Activated CD4-positive, CD25-positive, alpha-beta regulatory T cell treated with anti-CD3 and anti-CD28 coated beads, Interleukin-2, amount 50 U/mL, for 24 hours (primary cell): ENCODE measurements at regions not wholly inside any gene's neighbourhood (a gene's known extent, or its start where the extent isn't known, plus 50 kb on each side); places are given as distances from the start of the nearest gene placed in this dataset.
A peak's percentile ranks its signal among the peaks of the same experiment; 100 is the strongest.

Source experiments
- ATAC-seq, 2 donors: fragments of 150-1000 bp; cut with Tn5 transposase; one replicate each; pipeline ENCODE4 v1.10.0; 2021; ENCODE audit warnings: mild to moderate bottlenecking in 1 of 2, moderate library complexity in 1 of 2

DNA sequence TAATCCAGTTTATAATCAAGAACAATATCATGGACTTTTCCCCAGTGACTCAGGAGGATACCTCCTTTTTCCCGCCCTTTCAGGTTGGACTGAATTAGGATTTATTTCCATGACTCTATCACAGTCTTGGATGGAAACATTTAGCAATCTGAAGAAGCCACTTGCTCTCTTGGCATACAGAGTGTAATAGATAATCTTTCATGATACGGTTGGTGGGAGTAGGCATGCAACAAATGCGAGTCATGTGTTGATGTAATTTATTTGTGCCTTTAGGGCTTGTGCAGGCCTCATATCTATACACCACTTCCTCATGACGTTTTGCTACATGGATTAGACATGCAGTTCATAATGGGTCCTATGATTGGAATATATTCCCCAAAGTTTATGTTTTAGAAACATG is 54.2 kb upstream of the MCTP2 start:
- peak in 1 of 2 donors; percentile 25 for ATAC-seq

GRCh38 chr15:94175420-94175819 is 55.9 kb upstream of the MCTP2 start:
- ATAC-seq = no peak

- ATAC-seq = peak; percentile 32 to 74
Measured at GRCh38 chr15:94174399-94174802, 57.0 kb upstream of the MCTP2 start.

GRCh38 chr15:94168250-94168649 is 63.1 kb upstream of the MCTP2 start:
- ATAC-seq = no peak

- no peak for ATAC-seq
Measured at GRCh38 chr15:94164971-94165370, 66.4 kb upstream of the MCTP2 start.

- ATAC-seq = no peak
Measured at GRCh38 chr15:94164202-94164807, 67.1 kb upstream of the MCTP2 start.

GRCh38 chr15:94162939-94163338 is 68.4 kb upstream of the MCTP2 start:
- no peak for ATAC-seq

DNA sequence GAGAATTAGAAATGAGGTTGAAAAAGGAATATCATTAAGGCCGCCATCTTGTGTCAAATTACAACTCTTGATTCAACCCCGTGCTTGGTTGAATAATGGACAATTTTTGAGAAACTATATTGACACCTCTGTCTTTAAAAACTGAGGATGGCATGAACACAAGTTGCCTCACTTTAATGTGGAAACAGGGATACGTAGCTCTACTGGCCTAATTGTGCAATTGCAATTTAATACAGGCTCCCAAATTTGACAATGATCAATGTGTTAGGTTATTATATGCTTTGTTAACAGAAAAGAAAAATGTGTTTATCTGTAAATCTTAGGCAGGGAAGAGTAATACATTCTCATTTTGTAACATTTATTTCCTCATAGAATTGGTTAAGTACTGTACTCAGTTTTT is 77.1 kb upstream of the MCTP2 start:
- ATAC-seq = no peak

DNA sequence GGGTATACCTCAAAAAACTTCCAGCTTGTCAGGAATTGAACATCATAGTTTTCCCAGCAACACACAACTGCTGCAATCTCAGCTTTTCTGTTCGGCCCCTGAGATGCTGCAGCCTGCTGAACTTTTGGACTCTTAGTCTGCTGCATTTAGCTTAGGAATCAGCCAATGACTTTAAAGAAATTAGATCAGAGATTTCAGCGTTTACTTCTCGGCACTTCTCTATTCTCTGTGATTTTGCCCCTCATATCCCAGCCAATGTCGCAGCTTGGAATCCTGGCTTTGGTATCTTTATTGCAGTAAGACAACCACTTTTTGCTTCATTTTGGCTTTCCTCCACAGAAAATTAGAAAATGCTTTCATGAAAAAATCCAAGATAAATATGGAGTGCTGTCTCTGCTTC is 86.3 kb upstream of the MCTP2 start:
- no peak for ATAC-seq

GRCh38 chr15:94141802-94142201 is 89.6 kb upstream of the MCTP2 start:
- no peak for ATAC-seq

- no peak for ATAC-seq
Measured at GRCh38 chr15:94135486-94136147, 95.7 kb upstream of the MCTP2 start.

- ATAC-seq = no peak
Measured at GRCh38 chr15:94131875-94132274, 99.5 kb upstream of the MCTP2 start.

DNA sequence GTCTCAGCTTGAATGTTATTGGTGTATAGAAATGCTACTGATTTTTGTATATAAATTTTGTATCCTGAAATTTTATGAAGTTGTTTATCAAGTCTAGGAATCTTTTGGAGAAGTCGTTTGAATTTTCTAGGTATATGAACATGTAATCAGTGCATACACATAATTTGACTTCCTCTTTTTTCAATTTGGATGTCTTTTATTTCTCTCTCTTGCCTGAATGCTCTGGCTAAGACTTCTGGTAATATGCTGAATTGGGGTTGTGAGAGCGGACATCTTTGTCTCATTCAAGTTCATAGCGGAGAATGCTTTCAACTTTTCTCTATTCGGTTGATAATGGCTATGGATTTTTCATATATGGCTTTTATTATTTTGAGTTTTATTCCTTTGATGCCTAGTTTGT is 100.9 kb upstream of the MCTP2 start:
- ATAC-seq = no peak

GRCh38 chr15:94127006-94127405 is 104.4 kb upstream of the MCTP2 start:
- ATAC-seq = no peak

- no peak for ATAC-seq
Measured at GRCh38 chr15:94125698-94126097, 105.7 kb upstream of the MCTP2 start.

- ATAC-seq = no peak
Measured at GRCh38 chr15:94125156-94125555, 106.2 kb upstream of the MCTP2 start.

- no peak for ATAC-seq
Measured at GRCh38 chr15:94122516-94122915, 108.8 kb upstream of the MCTP2 start.

GRCh38 chr15:94119923-94120775 is 111.2 kb upstream of the MCTP2 start:
- ATAC-seq = peak; percentile 51 to 55

DNA sequence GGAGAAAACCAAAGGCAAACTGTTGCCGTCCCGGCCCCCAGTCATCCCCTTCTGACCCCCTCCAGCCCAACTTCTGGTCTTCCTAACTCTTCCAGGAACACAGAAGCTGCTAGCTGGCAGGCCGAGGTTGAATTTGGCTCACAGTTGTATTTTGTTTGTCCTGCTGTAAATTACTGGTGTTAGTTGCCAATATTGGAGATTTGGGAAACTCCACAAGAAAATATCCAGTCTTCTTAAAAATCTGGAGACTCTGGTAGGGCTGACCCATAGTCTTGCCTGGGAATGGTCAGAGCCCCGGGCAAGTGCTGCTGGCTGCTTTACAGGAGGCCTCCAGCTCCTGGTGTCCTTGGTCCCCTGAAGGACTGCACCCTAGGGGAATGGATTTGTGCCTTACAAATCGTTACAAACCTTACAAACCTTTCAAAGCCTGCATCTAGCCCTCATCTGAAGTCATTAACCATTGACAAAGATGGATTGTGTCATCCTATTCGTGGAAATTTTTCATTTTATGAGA is 112.0 kb upstream of the MCTP2 start:
- ATAC-seq = no peak

DNA sequence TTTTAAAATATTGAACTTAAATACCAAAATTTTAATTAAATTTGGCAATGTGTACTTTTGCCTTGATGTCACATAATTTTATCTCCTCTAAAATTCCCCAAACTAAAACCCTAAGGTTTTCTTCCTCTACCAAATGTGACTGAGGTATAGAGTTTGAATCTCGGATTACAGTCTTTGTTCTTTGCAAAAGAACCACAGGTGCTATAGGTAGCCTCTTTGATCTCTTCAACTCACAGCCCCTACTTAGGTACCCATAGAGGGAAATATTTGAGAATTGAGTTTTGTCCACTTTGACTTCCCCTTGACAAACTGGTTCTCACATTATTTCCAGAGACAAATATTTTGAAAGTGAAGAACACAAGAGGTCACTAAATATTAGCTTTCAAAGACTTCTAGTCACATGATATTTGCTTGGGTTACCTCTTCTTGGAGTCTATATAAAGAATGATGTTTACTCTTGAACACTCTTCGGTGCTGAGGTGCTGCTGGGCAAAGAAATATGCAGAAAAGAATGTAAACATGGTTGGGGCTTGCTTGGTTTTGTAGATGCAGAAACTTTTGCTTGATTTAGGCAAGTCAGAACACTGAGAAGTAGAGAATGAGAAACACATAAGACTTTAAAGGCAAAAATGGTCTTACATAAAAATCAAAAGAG is 120.8 kb upstream of the MCTP2 start:
- ATAC-seq = no peak

- ATAC-seq = no peak
Measured at GRCh38 chr15:94107652-94108051, 123.7 kb upstream of the MCTP2 start.

GRCh38 chr15:94105760-94106159 is 125.6 kb upstream of the MCTP2 start:
- no peak for ATAC-seq

GRCh38 chr15:94100863-94101262 is 130.5 kb upstream of the MCTP2 start:
- ATAC-seq = no peak
